Naive B cell (primary cell): ENCODE measurements at regions not wholly inside any gene's neighbourhood (a gene's known extent, or its start where the extent isn't known, plus 50 kb on each side); places are given as distances from the start of the nearest gene placed in this dataset.
"Not testable (repeated sequence)": the region's sequence is repeated elsewhere in the genome, so short reads cannot be mapped to it uniquely, and the experiment has no call there.

Experiments
- ATAC-seq, 2 donors: fragments of 150-1000 bp; cut with Tn5 transposase; 2 replicates each; pipeline ENCODE4 v1.10.0; 2021; ENCODE audit warnings: low read depth in 2 of 2, mild to moderate bottlenecking in 2 of 2, moderate library complexity in 2 of 2
- DNase-seq: peaks from one replicate; pipeline ENCODE4 v3.0.0; 2022
- H3K27ac Mint-ChIP-seq, 6 donors: one replicate each; pipeline ENCODE4 v1.8.0; 2020 to 2022; ENCODE audit warnings: mild to moderate bottlenecking in 6 of 6, mixed read lengths in 6 of 6, moderate library complexity in 5 of 6, inconsistent platforms in 2 of 6
- H3K27me3 Mint-ChIP-seq, 3 donors: one replicate each; pipeline ENCODE4 v1.8.0; 2021 to 2022; ENCODE audit warnings: mixed read lengths in 3 of 3, mild to moderate bottlenecking in 1 of 3
- H3K36me3 Mint-ChIP-seq, 2 donors: one replicate each; pipeline ENCODE4 v1.8.0; 2020 to 2022; ENCODE audit warnings: mixed read lengths in 2 of 2, inconsistent platforms in 1 of 2, mild to moderate bottlenecking in 1 of 2
- H3K4me1 Mint-ChIP-seq, 3 donors: one replicate each; pipeline ENCODE4 v1.8.0; 2020 to 2022; ENCODE audit warnings: mixed read lengths in 3 of 3, inconsistent platforms in 1 of 3, mild to moderate bottlenecking in 1 of 3, moderate library complexity in 1 of 3
- H3K4me3 Mint-ChIP-seq, 8 donors: one replicate each; pipeline ENCODE4 v1.8.0; 2020 to 2022; ENCODE audit warnings: mild to moderate bottlenecking in 8 of 8, mixed read lengths in 8 of 8, moderate library complexity in 8 of 8, inconsistent platforms in 2 of 8
- H3K9me3 Mint-ChIP-seq, 7 donors: one replicate each; pipeline ENCODE4 v1.8.0; 2020 to 2022; ENCODE audit warnings: mixed read lengths in 7 of 7, mild to moderate bottlenecking in 5 of 7, inconsistent platforms in 2 of 7, moderate library complexity in 1 of 7

GRCh38 chr17:16844669-16845068, 127.2 kb downstream of the TNFRSF13B start:
- DNase-seq: not testable (repeated sequence)

GRCh38 chr17:16843511-16843910, 128.4 kb downstream of the TNFRSF13B start:
- not testable (repeated sequence) for H3K36me3 Mint-ChIP-seq, H3K27me3 Mint-ChIP-seq, H3K9me3 Mint-ChIP-seq, H3K27ac Mint-ChIP-seq, H3K4me1 Mint-ChIP-seq, H3K4me3 Mint-ChIP-seq, DNase-seq, ATAC-seq

More at GRCh38 chr17:16844669-16845068, 127.2 kb downstream of the TNFRSF13B start:
- H3K27ac Mint-ChIP-seq, H3K27me3 Mint-ChIP-seq, H3K4me1 Mint-ChIP-seq, H3K36me3 Mint-ChIP-seq, ATAC-seq, H3K4me3 Mint-ChIP-seq, H3K9me3 Mint-ChIP-seq: not testable (repeated sequence)

DNA sequence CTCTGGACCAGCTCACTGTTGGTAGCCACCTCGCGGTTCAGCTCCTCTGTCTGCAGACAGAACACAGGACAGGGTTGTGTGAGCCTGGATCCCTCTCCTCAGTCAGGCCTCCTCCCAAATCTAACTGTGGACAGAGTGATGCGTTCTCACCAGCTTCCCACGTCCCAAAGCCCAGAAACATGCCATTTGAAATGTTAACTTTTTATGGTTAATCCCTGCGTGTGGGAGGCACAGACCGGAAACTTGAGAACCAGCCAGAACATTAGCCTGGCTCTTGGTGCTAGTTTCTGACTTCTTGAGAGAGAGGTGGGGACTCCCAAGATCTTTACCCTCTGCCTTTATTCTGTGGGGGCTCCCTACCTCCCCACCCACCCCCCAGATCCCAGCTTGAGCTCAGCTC, 129.6 kb downstream of the TNFRSF13B start:
- not testable (repeated sequence) for H3K9me3 Mint-ChIP-seq, DNase-seq, H3K4me3 Mint-ChIP-seq, H3K4me1 Mint-ChIP-seq, H3K27ac Mint-ChIP-seq, H3K36me3 Mint-ChIP-seq, ATAC-seq, H3K27me3 Mint-ChIP-seq

DNA sequence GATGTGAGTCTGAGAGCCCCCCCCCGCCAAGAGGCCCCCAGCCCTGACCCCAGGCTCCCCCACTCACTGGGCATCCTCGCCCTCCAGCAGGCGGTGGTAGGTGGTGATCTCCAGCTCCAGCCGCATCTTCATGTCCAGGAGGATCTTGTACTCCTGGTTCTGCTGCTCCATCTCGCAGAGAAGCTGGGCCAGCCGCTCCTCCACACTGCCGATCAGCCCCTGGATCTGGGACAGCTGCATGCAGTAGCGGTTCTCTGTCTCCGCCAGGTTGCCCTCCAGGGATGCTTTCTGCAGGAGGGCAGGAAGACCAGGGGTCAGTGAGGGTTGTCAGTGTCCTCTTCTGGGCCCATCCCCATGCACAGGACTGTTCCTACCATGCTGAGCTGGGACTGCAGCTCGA, 130.0 kb downstream of the TNFRSF13B start:
- H3K9me3 Mint-ChIP-seq, H3K27ac Mint-ChIP-seq, DNase-seq, H3K4me1 Mint-ChIP-seq, H3K4me3 Mint-ChIP-seq, H3K36me3 Mint-ChIP-seq, ATAC-seq, H3K27me3 Mint-ChIP-seq: not testable (repeated sequence)

- not testable (repeated sequence) for DNase-seq
These were observed 131.7 kb downstream of the TNFRSF13B start for GRCh38 chr17:16840219-16840618.

GRCh38 chr17:16839242-16840175, 132.4 kb downstream of the TNFRSF13B start:
- not testable (repeated sequence) for H3K27me3 Mint-ChIP-seq, H3K9me3 Mint-ChIP-seq, H3K27ac Mint-ChIP-seq, H3K4me1 Mint-ChIP-seq, H3K36me3 Mint-ChIP-seq, H3K4me3 Mint-ChIP-seq, DNase-seq, ATAC-seq

More at GRCh38 chr17:16840219-16840618, 131.7 kb downstream of the TNFRSF13B start:
- not testable (repeated sequence) for ATAC-seq, H3K9me3 Mint-ChIP-seq, H3K27me3 Mint-ChIP-seq, H3K27ac Mint-ChIP-seq, H3K4me1 Mint-ChIP-seq, H3K4me3 Mint-ChIP-seq, H3K36me3 Mint-ChIP-seq

GRCh38 chr17:16838795-16839194, 133.1 kb downstream of the TNFRSF13B start:
- not testable (repeated sequence) for ATAC-seq, H3K27me3 Mint-ChIP-seq, H3K9me3 Mint-ChIP-seq

DNA sequence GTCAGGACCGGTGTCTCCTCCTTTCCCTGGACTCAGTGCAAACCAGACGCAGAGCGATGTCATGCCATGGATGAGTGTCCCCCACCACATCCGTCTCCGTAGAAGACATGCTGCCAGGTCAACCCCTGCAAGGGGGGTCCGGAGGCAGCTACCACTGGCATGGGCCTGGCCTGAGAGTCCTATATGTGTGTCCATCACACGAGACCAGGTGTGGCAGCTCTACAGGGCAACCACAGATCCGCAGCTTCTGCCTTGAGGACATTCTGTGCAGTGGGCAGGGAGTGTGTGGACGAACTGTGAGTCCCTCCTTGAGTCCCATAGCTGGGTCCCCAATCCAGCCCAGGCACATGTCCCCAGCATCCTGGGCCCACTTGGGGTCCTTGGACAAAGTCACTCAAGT, 133.6 kb downstream of the TNFRSF13B start:
- not testable (repeated sequence) for H3K4me1 Mint-ChIP-seq, ATAC-seq, H3K4me3 Mint-ChIP-seq, H3K36me3 Mint-ChIP-seq, DNase-seq, H3K27ac Mint-ChIP-seq, H3K27me3 Mint-ChIP-seq, H3K9me3 Mint-ChIP-seq

More at GRCh38 chr17:16838795-16839194, 133.1 kb downstream of the TNFRSF13B start:
- not testable (repeated sequence) for H3K36me3 Mint-ChIP-seq, H3K4me1 Mint-ChIP-seq, DNase-seq, H3K4me3 Mint-ChIP-seq, H3K27ac Mint-ChIP-seq

- H3K4me3 Mint-ChIP-seq, H3K27ac Mint-ChIP-seq, H3K36me3 Mint-ChIP-seq, H3K9me3 Mint-ChIP-seq, H3K4me1 Mint-ChIP-seq, DNase-seq, ATAC-seq, H3K27me3 Mint-ChIP-seq: not testable (repeated sequence)
These were observed 134.3 kb downstream of the TNFRSF13B start for GRCh38 chr17:16837468-16838266.

GRCh38 chr17:16836315-16836915, 135.5 kb downstream of the TNFRSF13B start:
- not testable (repeated sequence) for H3K4me3 Mint-ChIP-seq, H3K27ac Mint-ChIP-seq, ATAC-seq, DNase-seq, H3K36me3 Mint-ChIP-seq, H3K27me3 Mint-ChIP-seq, H3K9me3 Mint-ChIP-seq, H3K4me1 Mint-ChIP-seq

DNA sequence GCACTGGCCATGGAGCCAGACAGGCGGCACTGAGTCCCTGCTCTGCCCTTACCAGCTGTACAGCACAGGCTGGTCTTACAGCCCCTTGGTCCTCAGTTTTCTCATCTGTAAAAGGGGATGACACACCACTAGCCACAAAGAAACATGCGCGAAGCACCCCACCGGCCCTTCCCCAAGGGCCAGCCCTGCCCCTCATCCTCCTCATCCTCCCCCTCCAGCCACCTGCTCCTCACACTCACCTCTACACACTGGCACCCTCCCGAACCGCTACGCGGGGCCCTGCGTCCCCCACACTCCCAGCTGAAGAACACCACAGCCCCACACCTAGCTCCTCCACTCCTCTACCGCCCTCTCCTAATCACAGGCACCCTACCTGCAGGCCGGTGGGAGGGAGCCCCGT, 138.4 kb downstream of the TNFRSF13B start:
- H3K27me3 Mint-ChIP-seq, H3K36me3 Mint-ChIP-seq, H3K4me1 Mint-ChIP-seq, ATAC-seq, H3K9me3 Mint-ChIP-seq, DNase-seq, H3K27ac Mint-ChIP-seq, H3K4me3 Mint-ChIP-seq: not testable (repeated sequence)

DNA sequence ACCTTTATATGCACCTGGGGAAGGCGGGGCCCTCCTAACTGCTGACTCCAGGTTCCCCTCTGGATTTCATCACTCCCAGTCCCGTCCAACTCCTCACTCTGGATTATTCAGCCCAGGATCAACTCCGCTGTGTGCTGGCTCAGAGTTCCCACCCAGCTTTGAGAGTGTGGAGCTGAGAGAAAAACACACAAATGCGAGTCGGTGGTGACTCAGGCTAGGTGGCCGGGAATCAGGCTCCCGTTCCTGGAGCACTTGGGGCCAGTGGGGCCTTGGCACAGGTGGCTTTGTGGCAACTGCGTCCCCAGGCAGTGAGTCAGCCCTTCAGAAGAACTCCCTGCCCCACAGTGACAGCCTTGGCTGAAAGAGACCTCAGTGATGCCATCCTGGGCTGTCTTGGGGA, 139.1 kb downstream of the TNFRSF13B start:
- H3K4me3 Mint-ChIP-seq, H3K36me3 Mint-ChIP-seq, H3K9me3 Mint-ChIP-seq, H3K4me1 Mint-ChIP-seq, DNase-seq, ATAC-seq, H3K27ac Mint-ChIP-seq, H3K27me3 Mint-ChIP-seq: not testable (repeated sequence)

- not testable (repeated sequence) for H3K27ac Mint-ChIP-seq, ATAC-seq, H3K4me1 Mint-ChIP-seq, H3K27me3 Mint-ChIP-seq, H3K9me3 Mint-ChIP-seq, H3K4me3 Mint-ChIP-seq, DNase-seq, H3K36me3 Mint-ChIP-seq
These were observed 139.7 kb downstream of the TNFRSF13B start for GRCh38 chr17:16832206-16832605.
